ENCODE measurements at regions not wholly inside any gene's neighbourhood (a gene's known extent, or its start where the extent isn't known, plus 50 kb on each side); places are given as distances from the start of the nearest gene placed in this dataset.

DNA sequence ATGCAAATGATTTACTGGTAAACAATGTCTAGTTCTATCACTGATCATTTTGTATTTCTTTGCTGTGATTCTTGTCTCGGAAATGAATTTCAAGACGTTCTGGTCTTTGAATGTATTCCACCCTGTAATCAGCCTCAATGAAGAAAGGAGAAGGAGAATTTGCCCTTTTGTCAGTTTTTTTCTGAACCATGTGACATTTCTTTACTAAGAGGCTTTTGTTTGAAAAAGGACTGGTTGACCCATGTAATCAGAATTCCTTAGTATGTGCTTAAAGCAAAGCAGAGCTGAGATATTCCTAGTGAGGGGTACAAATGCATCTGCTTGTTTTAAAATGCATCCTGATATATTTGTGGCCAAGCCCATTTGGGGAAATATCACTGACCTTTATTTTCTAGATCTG lies 581.6 kb downstream of the ETV1 start:
- H3K27me3 ChIP-seq (replicated peaks; ENCODE audit: insufficient read depth) = no peaks in the 10 kb centered on the region; the same call in 1 of the 2 replicates
- H4K20me1 ChIP-seq (ENCODE audit: insufficient read depth) = no peaks in the 10 kb centered on the region
- no peaks in the 10 kb centered on the region for H3K9me2 ChIP-seq (ENCODE audit: insufficient read depth)
- H3K4me3 ChIP-seq = no peak overlapping the region
- no peak for DNase-seq
- H3F3A ChIP-seq (ENCODE audit: insufficient read depth) = no peaks in the 10 kb centered on the region
- TF ChIP-seq EZH2phosphoT487 (IDR thresholded peaks at IDR 0.05; ENCODE audit: insufficient read depth, low read depth) (no peak), EZH2 (IDR thresholded peaks at IDR 0.05; ENCODE audit: insufficient read depth, poor library complexity, severe bottlenecking) (no peak)
- H2AFZ ChIP-seq = no peak overlapping the region
- no peaks in the 10 kb centered on the region for H3K9me3 ChIP-seq (ENCODE audit: low read depth)
- H3K79me2 ChIP-seq (ENCODE audit: insufficient read depth) = no peaks in the 10 kb centered on the region
- H3K27ac ChIP-seq = no peak overlapping the region
- in situ Hi-C loops (cut with MboI) = no loop called here
- H3K4me1 ChIP-seq (ENCODE audit: insufficient read depth) = no peaks in the 10 kb centered on the region
- no peak overlapping the region for H3K4me2 ChIP-seq (ENCODE audit: unreplicated experiment)
- no peaks in the 10 kb centered on the region for H3K36me3 ChIP-seq (ENCODE audit: low read depth)
- whole genome bisulfite sequencing, 2 experiments (ENCODE audit: low coverage in 1 of 2, low lambda C conversion rate in 2 of 2, missing lambda C conversion rate in 2 of 2) = 43 to 50% methylated on average over 2 of the region's 2 CpGs
- no peak overlapping the region for H3K9ac ChIP-seq

- no peak overlapping the region for H3K27ac ChIP-seq
- H3K4me2 ChIP-seq (ENCODE audit: unreplicated experiment) = no peak overlapping the region
- no peak for TF ChIP-seq EZH2 (IDR thresholded peaks at IDR 0.05; ENCODE audit: insufficient read depth, poor library complexity, severe bottlenecking)
- no peak for TF ChIP-seq EZH2phosphoT487 (IDR thresholded peaks at IDR 0.05; ENCODE audit: insufficient read depth, low read depth)
- H3K9me2 ChIP-seq (ENCODE audit: insufficient read depth) = no peaks in the 10 kb centered on the region
- in situ Hi-C loops (cut with MboI) = no loop called here
- H2AFZ ChIP-seq = no peak overlapping the region
- H3K4me3 ChIP-seq = no peak overlapping the region
- H3K36me3 ChIP-seq (ENCODE audit: low read depth) = no peaks in the 10 kb centered on the region
- no peaks in the 10 kb centered on the region for H3K79me2 ChIP-seq (ENCODE audit: insufficient read depth)
- no peaks in the 10 kb centered on the region for H3K27me3 ChIP-seq (replicated peaks; ENCODE audit: insufficient read depth)
- H3K9me3 ChIP-seq (ENCODE audit: low read depth) = no peaks in the 10 kb centered on the region
- no peaks in the 10 kb centered on the region for H4K20me1 ChIP-seq (ENCODE audit: insufficient read depth)
- no peak for DNase-seq
- no peaks in the 10 kb centered on the region for H3K4me1 ChIP-seq (ENCODE audit: insufficient read depth)
- no peaks in the 10 kb centered on the region for H3F3A ChIP-seq (ENCODE audit: insufficient read depth)
- no peak overlapping the region for H3K9ac ChIP-seq
Observed at GRCh38 chr7:13411151-13411550, 578.3 kb downstream of the ETV1 start.

- Histone ChIP-seq H4K20me1 (ENCODE audit: insufficient read depth) (no peaks in the 10 kb centered on the region), H3K9me3 (ENCODE audit: low read depth) (no peaks in the 10 kb centered on the region), H2AFZ (no peak overlapping the region; the same call in 1 of the 2 replicates), H3K4me2 (ENCODE audit: unreplicated experiment) (no peak overlapping the region), H3K9me2 (ENCODE audit: insufficient read depth) (no peaks in the 10 kb centered on the region), H3K27me3 (replicated peaks; ENCODE audit: insufficient read depth) (no peaks in the 10 kb centered on the region), H3K4me3 (no peak overlapping the region), H3K27ac (no peak overlapping the region), H3F3A (ENCODE audit: insufficient read depth) (no peaks in the 10 kb centered on the region), H3K36me3 (ENCODE audit: low read depth) (no peaks in the 10 kb centered on the region), H3K4me1 (ENCODE audit: insufficient read depth) (no peaks in the 10 kb centered on the region), H3K79me2 (ENCODE audit: insufficient read depth) (no peaks in the 10 kb centered on the region), H3K9ac (no peak overlapping the region)
- 37 to 38% methylated on average over 3 of the region's 3 CpGs for WGBS, 2 experiments (ENCODE audit: low coverage in 1 of 2, low lambda C conversion rate in 2 of 2, missing lambda C conversion rate in 2 of 2)
- in situ Hi-C loops (cut with MboI) = no loop called here
- no peak for DNase-seq
- TF ChIP-seq EZH2 (IDR thresholded peaks at IDR 0.05; ENCODE audit: insufficient read depth, poor library complexity, severe bottlenecking) = no peak
Observed at GRCh38 chr7:13411636-13412035, 577.8 kb downstream of the ETV1 start.

DNA sequence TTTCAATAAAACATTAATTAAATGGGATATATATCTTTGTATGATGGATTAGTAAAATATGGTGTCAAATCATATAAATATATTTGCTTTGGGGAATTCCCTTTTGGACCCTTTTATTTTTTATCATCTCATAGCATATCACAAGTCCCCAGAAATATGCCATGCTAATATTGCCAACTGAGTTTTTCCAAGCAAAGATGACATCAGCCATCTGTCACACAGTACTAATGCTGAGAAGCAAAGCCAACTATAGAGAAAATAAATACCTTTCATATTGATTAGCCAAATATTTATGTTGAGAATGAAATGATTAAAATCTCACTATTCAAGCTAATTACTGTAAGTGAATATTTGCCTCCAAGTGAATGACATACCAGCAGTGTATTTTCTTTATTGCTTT lies 575.3 kb downstream of the ETV1 start:
- Histone ChIP-seq H3K36me3 (ENCODE audit: low read depth) (no peaks in the 10 kb centered on the region), H3K4me3 (no peak overlapping the region), H3K27me3 (replicated peaks; ENCODE audit: insufficient read depth) (no peaks in the 10 kb centered on the region), H3K4me1 (ENCODE audit: insufficient read depth) (no peaks in the 10 kb centered on the region), H3F3A (ENCODE audit: insufficient read depth) (no peaks in the 10 kb centered on the region), H3K9me3 (ENCODE audit: low read depth) (no peaks in the 10 kb centered on the region), H3K79me2 (ENCODE audit: insufficient read depth) (no peaks in the 10 kb centered on the region), H3K27ac (no peak overlapping the region), H3K9ac (no peak overlapping the region), H4K20me1 (ENCODE audit: insufficient read depth) (no peaks in the 10 kb centered on the region), H2AFZ (no peak overlapping the region), H3K9me2 (ENCODE audit: insufficient read depth) (no peaks in the 10 kb centered on the region), H3K4me2 (ENCODE audit: unreplicated experiment) (no peak overlapping the region)
- no peak for DNase-seq
- no peak for TF ChIP-seq EZH2 (IDR thresholded peaks at IDR 0.05; ENCODE audit: insufficient read depth, poor library complexity, severe bottlenecking)
- TF ChIP-seq EZH2phosphoT487 (IDR thresholded peaks at IDR 0.05; ENCODE audit: insufficient read depth, low read depth) = no peak
- in situ Hi-C loops (cut with MboI) = no loop called here

DNA sequence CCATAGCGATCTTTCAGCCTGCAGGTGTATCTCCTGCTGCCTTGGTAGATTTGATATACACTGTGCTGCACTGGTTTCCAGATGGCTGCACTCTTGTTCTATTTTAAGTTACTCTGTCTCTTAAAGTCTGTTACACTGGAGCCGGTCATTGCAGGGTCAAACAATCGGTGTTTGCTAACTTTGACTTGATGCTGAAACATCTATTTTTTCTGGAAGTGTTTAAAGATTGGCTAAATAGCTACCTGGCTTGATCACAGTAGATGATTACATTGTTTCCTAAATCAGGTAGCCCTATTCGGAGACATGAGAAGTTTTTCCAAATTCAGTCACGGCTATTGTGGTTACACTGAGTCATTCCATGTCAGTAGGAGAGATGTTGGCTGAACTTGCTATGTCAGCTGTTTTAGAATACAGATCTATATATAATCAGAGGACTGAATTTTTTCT lies 574.8 kb downstream of the ETV1 start:
- Histone ChIP-seq H3F3A (ENCODE audit: insufficient read depth) (no peaks in the 10 kb centered on the region), H3K4me2 (ENCODE audit: unreplicated experiment) (no peak overlapping the region), H3K4me3 (no peak overlapping the region), H3K9ac (no peak overlapping the region), H4K20me1 (ENCODE audit: insufficient read depth) (no peaks in the 10 kb centered on the region), H3K9me2 (ENCODE audit: insufficient read depth) (no peaks in the 10 kb centered on the region), H3K4me1 (ENCODE audit: insufficient read depth) (no peaks in the 10 kb centered on the region), H3K9me3 (ENCODE audit: low read depth) (no peaks in the 10 kb centered on the region), H3K27ac (no peak overlapping the region), H3K79me2 (ENCODE audit: insufficient read depth) (no peaks in the 10 kb centered on the region), H2AFZ (no peak overlapping the region), H3K36me3 (ENCODE audit: low read depth) (no peaks in the 10 kb centered on the region), H3K27me3 (replicated peaks; ENCODE audit: insufficient read depth) (no peaks in the 10 kb centered on the region)
- 25 to 26% methylated on average over 5 of the region's 5 CpGs for WGBS, 2 experiments (ENCODE audit: low coverage in 1 of 2, low lambda C conversion rate in 2 of 2, missing lambda C conversion rate in 2 of 2)
- TF ChIP-seq EZH2phosphoT487 (IDR thresholded peaks at IDR 0.05; ENCODE audit: insufficient read depth, low read depth) (no peak), EZH2 (IDR thresholded peaks at IDR 0.05; ENCODE audit: insufficient read depth, poor library complexity, severe bottlenecking) (no peak)
- in situ Hi-C loops (cut with MboI) = no loop called here
- peak; percentile 11 for DNase-seq

All from GM23248 (cell line).